ENCODE measurements at regions not wholly inside any gene's neighbourhood (a gene's known extent, or its start where the extent isn't known, plus 50 kb on each side); places are given as distances from the start of the nearest gene placed in this dataset.

DNA sequence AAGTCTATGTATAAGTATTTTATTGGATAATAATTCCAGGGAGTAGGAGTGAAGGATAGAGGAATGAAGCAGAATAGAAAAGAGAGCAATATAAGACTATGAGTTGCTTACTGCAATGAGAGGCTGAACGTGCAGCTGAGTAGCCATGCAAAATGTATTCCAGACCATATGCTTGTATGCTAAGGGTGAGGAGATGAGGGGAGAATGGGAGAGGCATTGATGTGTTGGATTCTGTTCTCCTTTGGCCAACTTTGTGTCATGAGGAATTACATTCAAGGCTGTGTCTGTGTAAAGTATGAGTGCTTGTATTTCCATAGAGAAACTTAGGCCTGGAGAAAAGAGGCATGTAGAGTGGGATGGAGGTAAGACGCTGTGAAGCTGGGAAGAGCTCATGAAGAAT, 301.8 kb downstream of the ARL6IP6 start:
- Histone ChIP-seq H3K4me3 (ENCODE audit: low read depth in 1 of 3, low read length in 3 of 3) (no peak overlapping the region), H3K4me1 (ENCODE audit: control insufficient read depth in 4 of 4, insufficient read depth in 4 of 4, low read length in 3 of 4) (no peaks in the 10 kb centered on the region), H3K9me3 (ENCODE audit: control insufficient read depth in 4 of 4, low read length in 3 of 4) (peaks cover 0 to 3% (median 0%) of the 10 kb centered on the region in 4 donors), H3K9ac (ENCODE audit: low read depth in 1 of 2, low read length in 2 of 2) (no peak overlapping the region), H3K36me3 (ENCODE audit: control insufficient read depth in 4 of 4, insufficient read depth in 3 of 4, low read depth in 1 of 4, low read length in 3 of 4) (no peaks in the 10 kb centered on the region), H3K27me3 (ENCODE audit: control insufficient read depth in 4 of 4, insufficient read depth in 4 of 4, low read length in 3 of 4) (no peaks in the 10 kb centered on the region), H3K27ac (ENCODE audit: low read depth in 1 of 2, low read length in 2 of 2) (no peak overlapping the region)
- DNase-seq (ENCODE audit: low spot score): no peak
- 76% methylated on average over 2 of the region's 2 CpGs for WGBS
- TF ChIP-seq EGR1 (IDR thresholded peaks at IDR 0.05; ENCODE audit: low read depth in 2 of 2) (no peak), GABPA (IDR thresholded peaks at IDR 0.05 in 1 of 2, conservative IDR thresholded peaks at IDR 0.05 in 1 of 2) (no peak), RAD21 (IDR thresholded peaks at IDR 0.05) (no peak), HNF4G (IDR thresholded peaks at IDR 0.05) (no peak), MAX (IDR thresholded peaks at IDR 0.05) (no peak), JUND (IDR thresholded peaks at IDR 0.05) (no peak), FOXA2 (IDR thresholded peaks at IDR 0.05) (no peak), TAF1 (conservative IDR thresholded peaks at IDR 0.05) (no peak), YY1 (IDR thresholded peaks at IDR 0.05) (no peak)
- TF ChIP-seq, protein P1, sequence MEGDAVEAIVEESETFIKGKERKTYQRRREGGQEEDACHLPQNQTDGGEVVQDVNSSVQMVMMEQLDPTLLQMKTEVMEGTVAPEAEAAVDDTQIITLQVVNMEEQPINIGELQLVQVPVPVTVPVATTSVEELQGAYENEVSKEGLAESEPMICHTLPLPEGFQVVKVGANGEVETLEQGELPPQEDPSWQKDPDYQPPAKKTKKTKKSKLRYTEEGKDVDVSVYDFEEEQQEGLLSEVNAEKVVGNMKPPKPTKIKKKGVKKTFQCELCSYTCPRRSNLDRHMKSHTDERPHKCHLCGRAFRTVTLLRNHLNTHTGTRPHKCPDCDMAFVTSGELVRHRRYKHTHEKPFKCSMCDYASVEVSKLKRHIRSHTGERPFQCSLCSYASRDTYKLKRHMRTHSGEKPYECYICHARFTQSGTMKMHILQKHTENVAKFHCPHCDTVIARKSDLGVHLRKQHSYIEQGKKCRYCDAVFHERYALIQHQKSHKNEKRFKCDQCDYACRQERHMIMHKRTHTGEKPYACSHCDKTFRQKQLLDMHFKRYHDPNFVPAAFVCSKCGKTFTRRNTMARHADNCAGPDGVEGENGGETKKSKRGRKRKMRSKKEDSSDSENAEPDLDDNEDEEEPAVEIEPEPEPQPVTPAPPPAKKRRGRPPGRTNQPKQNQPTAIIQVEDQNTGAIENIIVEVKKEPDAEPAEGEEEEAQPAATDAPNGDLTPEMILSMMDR (IDR thresholded peaks at IDR 0.05; ENCODE audit: low read depth, low read length, missing input control): no peak

- Histone ChIP-seq H3K4me1 (ENCODE audit: control insufficient read depth in 4 of 4, insufficient read depth in 4 of 4, low read length in 3 of 4) (no peaks in the 10 kb centered on the region), H3K4me3 (ENCODE audit: low read depth in 1 of 3, low read length in 3 of 3) (no peak overlapping the region), H3K27ac (ENCODE audit: low read depth in 1 of 2, low read length in 2 of 2) (no peak overlapping the region), H3K9me3 (ENCODE audit: control insufficient read depth in 4 of 4, low read length in 3 of 4) (no peaks in the 10 kb centered on the region), H3K27me3 (ENCODE audit: control insufficient read depth in 4 of 4, insufficient read depth in 4 of 4, low read length in 3 of 4) (no peaks in the 10 kb centered on the region), H3K9ac (ENCODE audit: low read depth in 1 of 2, low read length in 2 of 2) (no peak overlapping the region), H3K36me3 (ENCODE audit: control insufficient read depth in 4 of 4, insufficient read depth in 3 of 4, low read depth in 1 of 4, low read length in 3 of 4) (no peaks in the 10 kb centered on the region)
- WGBS: 57% methylated on average over 5 of the region's 5 CpGs
- no peak for DNase-seq (ENCODE audit: low spot score)
- TF ChIP-seq EGR1 (IDR thresholded peaks at IDR 0.05; ENCODE audit: low read depth in 2 of 2) (no peak), YY1 (IDR thresholded peaks at IDR 0.05) (no peak), RAD21 (IDR thresholded peaks at IDR 0.05) (no peak), ATF3 (IDR thresholded peaks at IDR 0.05) (no peak), ZBTB33 (IDR thresholded peaks at IDR 0.05) (no peak), TAF1 (conservative IDR thresholded peaks at IDR 0.05) (no peak), HNF4A (conservative IDR thresholded peaks at IDR 0.05) (no peak), MAX (IDR thresholded peaks at IDR 0.05) (no peak), GABPA (IDR thresholded peaks at IDR 0.05 in 1 of 2, conservative IDR thresholded peaks at IDR 0.05 in 1 of 2) (no peak)
Observed at GRCh38 chr2:153005071-153005730, 286.8 kb downstream of the ARL6IP6 start.

Measured in liver (tissue), 8 donors.